OCI-LY1 (cell line): ENCODE measurements at regions not wholly inside any gene's neighbourhood (a gene's known extent, or its start where the extent isn't known, plus 50 kb on each side); places are given as distances from the start of the nearest gene placed in this dataset.

Experiments used
- H2AFZ ChIP-seq: fragments of 200-600 bp; sonication (generic), shearing (Covaris generic); 2 replicates; pipeline ENCODE4 v1.6.0; 2014; ENCODE audit warnings: antibody characterized with exemption, mild to moderate bottlenecking, low read length
- H3F3A ChIP-seq: fragments of 200-600 bp; sonication (generic), shearing (Covaris generic); 2 replicates; pipeline ENCODE4 v1.6.0; 2014; ENCODE audit warnings: mild to moderate bottlenecking, antibody characterized with exemption, low read length, moderate library complexity; ENCODE audit not compliant: insufficient read depth
- H3K27ac ChIP-seq: fragments of 200-600 bp; sonication (generic); 2 replicates; pipeline ENCODE4 v1.5.1; 2014; ENCODE audit warnings: low read length, mixed run types, mild to moderate bottlenecking, low read depth; ENCODE audit not compliant: poor library complexity, severe bottlenecking
- H3K27me3 ChIP-seq: fragments of 200-600 bp; sonication (generic); 2 replicates; pipeline ENCODE4 v1.6.0; 2014; ENCODE audit warnings: antibody characterized with exemption, mild to moderate bottlenecking, low read length, moderate library complexity; ENCODE audit not compliant: insufficient read depth
- H3K36me3 ChIP-seq: fragments of 200-600 bp; sonication (generic); 2 replicates; pipeline ENCODE4 v1.6.1; 2014; ENCODE audit warnings: mild to moderate bottlenecking, antibody characterized with exemption, low read length, moderate library complexity, mixed read lengths; ENCODE audit not compliant: insufficient read depth
- H3K4me1 ChIP-seq: fragments of 200-600 bp; sonication (generic); 2 replicates; pipeline ENCODE4 v1.5.1; 2014; ENCODE audit warnings: mild to moderate bottlenecking, low read length, moderate library complexity; ENCODE audit not compliant: insufficient read depth, severe bottlenecking
- H3K4me2 ChIP-seq: fragments of 200-600 bp; sonication (generic), shearing (Covaris generic); 2 replicates; pipeline ENCODE4 v1.6.1; 2014; ENCODE audit warnings: low read length
- H3K4me3 ChIP-seq: fragments of 200-600 bp; sonication (generic); 2 replicates; pipeline ENCODE4 v1.5.1; 2014; ENCODE audit warnings: low read length, low read depth, mild to moderate bottlenecking, mixed read lengths; ENCODE audit not compliant: poor library complexity, severe bottlenecking
- H3K79me2 ChIP-seq: fragments of 200-600 bp; shearing (Covaris generic); 2 replicates; pipeline ENCODE4 v1.6.1; 2016; ENCODE audit warnings: mixed run types, low read length, mixed read lengths; ENCODE audit not compliant: insufficient read depth
- H3K9ac ChIP-seq: fragments of 200-600 bp; sonication (generic), shearing (Covaris generic); 2 replicates; pipeline ENCODE4 v1.6.1; 2014; ENCODE audit warnings: mild to moderate bottlenecking, low read length, mixed read lengths
- H3K9me2 ChIP-seq: fragments of 200-600 bp; sonication (generic), shearing (Covaris generic); 2 replicates; pipeline ENCODE4 v1.6.1; 2014; ENCODE audit warnings: low read depth, mild to moderate bottlenecking, low read length, mixed read lengths
- H3K9me3 ChIP-seq: fragments of 200-600 bp; shearing (Covaris generic); 2 replicates; pipeline ENCODE4 v1.6.1; 2014; ENCODE audit warnings: low read length, mixed read lengths
- H4K20me1 ChIP-seq: fragments of 200-600 bp; sonication (generic), shearing (Covaris generic); 2 replicates; pipeline ENCODE4 v1.6.0; 2016; ENCODE audit warnings: mild to moderate bottlenecking, low read length; ENCODE audit not compliant: insufficient read depth
- CTCF ChIP-seq: fragments of 200-600 bp; sonication (generic), shearing (Covaris generic); IDR thresholded peaks from 2 replicates; pipeline ENCODE4 v1.5.1; 2017; ENCODE audit warnings: mild to moderate bottlenecking, antibody characterized with exemption, low read length, moderate library complexity, mixed read lengths
- EZH2 ChIP-seq: fragments of 200-600 bp; sonication (generic), shearing (Covaris generic); IDR thresholded peaks from 2 replicates; pipeline ENCODE4 v1.8.0; 2017; ENCODE audit warnings: borderline replicate concordance, mixed run types, mild to moderate bottlenecking, antibody characterized with exemption, low read length, moderate library complexity, mixed read lengths

- no peaks in the 10 kb centered on the region for H3K79me2 ChIP-seq
- H3K36me3 ChIP-seq = no peaks in the 10 kb centered on the region
- no peaks in the 10 kb centered on the region for H3K27me3 ChIP-seq
- H3K4me3 ChIP-seq = no peak overlapping the region
- no peaks in the 10 kb centered on the region for H4K20me1 ChIP-seq
- H3K4me2 ChIP-seq = no peak overlapping the region
- H2AFZ ChIP-seq = no peak overlapping the region
- H3K4me1 ChIP-seq = no peaks in the 10 kb centered on the region
- H3K9ac ChIP-seq = no peak overlapping the region
- no peaks in the 10 kb centered on the region for H3K9me3 ChIP-seq
- no peak for TF ChIP-seq EZH2
- TF ChIP-seq CTCF = no peak
- H3F3A ChIP-seq = no peaks in the 10 kb centered on the region
- H3K9me2 ChIP-seq = no peaks in the 10 kb centered on the region
- no peak overlapping the region for H3K27ac ChIP-seq
Observed at GRCh38 chr2:75807992-75808391, 97.3 kb upstream of the GCFC2 start.

GRCh38 chr2:75801234-75801982, 90.7 kb upstream of the GCFC2 start:
- TF ChIP-seq EZH2 (no peak), CTCF (no peak)
- Histone ChIP-seq H2AFZ (no peak overlapping the region), H4K20me1 (no peaks in the 10 kb centered on the region), H3K4me1 (no peaks in the 10 kb centered on the region), H3K36me3 (no peaks in the 10 kb centered on the region), H3K27ac (no peak overlapping the region), H3K79me2 (no peaks in the 10 kb centered on the region), H3K4me3 (no peak overlapping the region), H3K9me2 (no peaks in the 10 kb centered on the region), H3K27me3 (no peaks in the 10 kb centered on the region), H3K9ac (no peak overlapping the region), H3K9me3 (no peaks in the 10 kb centered on the region), H3K4me2 (no peak overlapping the region), H3F3A (no peaks in the 10 kb centered on the region)

GRCh38 chr2:75800456-75800855, 89.7 kb upstream of the GCFC2 start:
- Histone ChIP-seq H4K20me1 (no peaks in the 10 kb centered on the region), H3K4me3 (no peak overlapping the region), H3K79me2 (no peaks in the 10 kb centered on the region), H3K9me3 (no peaks in the 10 kb centered on the region), H3K27ac (no peak overlapping the region), H3K9ac (no peak overlapping the region), H3K9me2 (no peaks in the 10 kb centered on the region), H3K4me1 (no peaks in the 10 kb centered on the region), H3K4me2 (no peak overlapping the region), H3K27me3 (no peaks in the 10 kb centered on the region), H2AFZ (no peak overlapping the region), H3K36me3 (no peaks in the 10 kb centered on the region), H3F3A (no peaks in the 10 kb centered on the region)
- TF ChIP-seq CTCF (no peak), EZH2 (no peak)
